BJ (cell line): ENCODE measurements at regions not wholly inside any gene's neighbourhood (a gene's known extent, or its start where the extent isn't known, plus 50 kb on each side); places are given as distances from the start of the nearest gene placed in this dataset.

Source experiments
- CTCF ChIA-PET: fragments of 350-600 bp; formaldehyde crosslinking; extraction: SDS; loops from one replicate; lab custom pipeline; 2021; ENCODE audit warnings: antibody characterized with exemption, inconsistent platforms; lab: Yijun Ruan, JAX
- POLR2A ChIA-PET: fragments of 300-600 bp; sonication (Branson Sonifier 250); formaldehyde crosslinking; extraction: SDS; loops from one replicate; lab custom pipeline; 2021; ENCODE audit warnings: antibody characterized with exemption; lab: Charles Lee
- DNase-seq: peaks from one replicate; pipeline ENCODE4 v3.0.0-alpha.2; 2011; ENCODE audit warnings: low read depth
- H3K27me3 ChIP-seq: 2 replicates; pipeline ENCODE4 v1.6.0; 2011; ENCODE audit warnings: low read length; ENCODE audit not compliant: control insufficient read depth, insufficient read depth
- H3K36me3 ChIP-seq: 2 replicates; pipeline ENCODE4 v1.5.1; 2011; ENCODE audit warnings: low read length; ENCODE audit not compliant: control insufficient read depth, insufficient read depth
- H3K4me3 ChIP-seq: 2 replicates; pipeline ENCODE4 v1.5.1; 2011; ENCODE audit warnings: low read depth, mild to moderate bottlenecking, control low read depth, low read length
- CTCF ChIP-seq: IDR thresholded peaks from 2 replicates; pipeline ENCODE4 v1.5.1; 2011; ENCODE audit warnings: low read depth, mild to moderate bottlenecking, control low read depth, inconsistent platforms, low read length, moderate library complexity; ENCODE audit not compliant: insufficient read depth

DNA sequence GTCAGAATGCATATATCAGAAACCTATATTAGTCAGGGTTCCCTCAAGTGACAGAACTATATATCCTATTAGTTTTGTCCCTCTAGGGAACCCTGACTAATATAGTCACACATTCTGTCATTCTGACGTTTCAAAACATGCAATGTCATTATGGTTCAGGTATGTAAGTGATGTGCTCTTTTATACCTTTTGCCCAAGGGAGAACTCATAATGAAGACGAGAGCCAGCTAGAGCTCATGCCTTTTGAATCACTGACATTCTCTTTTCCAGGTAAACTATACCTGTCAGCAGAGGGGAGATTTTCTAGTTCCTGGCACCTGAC, 576.7 kb downstream of the LRRC70 start:
- TF ChIP-seq CTCF: no peak
- no peaks in the 10 kb centered on the region for H3K36me3 ChIP-seq
- CTCF ChIA-PET: no interaction called here
- no peaks in the 10 kb centered on the region for H3K27me3 ChIP-seq
- no peak for DNase-seq
- POLR2A ChIA-PET: no interaction called here
- H3K4me3 ChIP-seq: no peak overlapping the region

DNA sequence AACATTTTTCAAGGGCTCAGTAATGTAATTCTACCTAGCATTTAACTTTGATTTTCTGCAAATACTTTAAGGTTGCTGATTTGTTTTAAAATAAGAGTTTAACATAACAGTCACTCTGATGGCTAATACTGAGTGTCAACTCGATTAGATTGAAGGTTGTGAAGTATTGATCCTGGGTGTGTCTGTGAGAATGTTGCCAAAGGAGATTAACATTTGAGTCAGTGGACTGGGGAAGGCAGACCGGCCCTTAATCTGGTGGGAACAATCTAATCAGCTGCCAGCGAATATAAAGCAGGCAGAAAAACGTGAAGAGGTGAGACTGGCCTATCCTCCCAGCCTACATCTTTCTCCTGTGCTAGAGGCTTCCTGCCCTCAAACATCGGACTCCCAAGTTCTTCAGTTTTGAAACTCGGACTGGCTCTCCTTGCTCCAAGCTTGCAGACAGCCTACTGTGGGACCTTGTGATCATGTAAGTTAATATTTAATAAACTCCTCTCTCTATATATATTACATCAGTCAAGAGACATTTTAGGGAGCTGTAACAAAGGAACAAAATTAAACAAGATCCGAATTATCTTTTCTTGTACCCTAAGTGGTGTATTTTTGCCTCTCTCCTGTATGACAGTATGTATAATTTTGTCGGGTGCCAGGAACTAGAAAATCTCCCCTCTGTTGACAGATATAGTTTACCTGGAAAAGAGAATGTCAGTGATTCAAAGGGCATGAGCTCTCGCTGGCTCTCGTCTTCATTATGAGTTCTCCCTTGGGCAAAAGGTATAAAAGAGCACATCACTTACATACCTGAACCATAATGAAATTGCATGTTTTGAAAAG, 576.1 kb downstream of the LRRC70 start:
- no peak for TF ChIP-seq CTCF
- no peak for DNase-seq
- Histone ChIP-seq H3K36me3 (no peaks in the 10 kb centered on the region), H3K4me3 (no peak overlapping the region), H3K27me3 (no peaks in the 10 kb centered on the region)
- ChIA-PET POLR2A (no interaction called here), CTCF (interaction anchor here (0.7 kb wide), 1 partner anchor 931 kb away, joined by 3 read pairs; no protein-coding TSS in a partner anchor)

GRCh38 chr5:63152871-63153270, 574.3 kb downstream of the LRRC70 start:
- Histone ChIP-seq H3K4me3 (no peak overlapping the region), H3K27me3 (no peaks in the 10 kb centered on the region), H3K36me3 (no peaks in the 10 kb centered on the region)
- no peak for TF ChIP-seq CTCF
- ChIA-PET POLR2A (no interaction called here), CTCF (no interaction called here)
- DNase-seq: no peak

DNA sequence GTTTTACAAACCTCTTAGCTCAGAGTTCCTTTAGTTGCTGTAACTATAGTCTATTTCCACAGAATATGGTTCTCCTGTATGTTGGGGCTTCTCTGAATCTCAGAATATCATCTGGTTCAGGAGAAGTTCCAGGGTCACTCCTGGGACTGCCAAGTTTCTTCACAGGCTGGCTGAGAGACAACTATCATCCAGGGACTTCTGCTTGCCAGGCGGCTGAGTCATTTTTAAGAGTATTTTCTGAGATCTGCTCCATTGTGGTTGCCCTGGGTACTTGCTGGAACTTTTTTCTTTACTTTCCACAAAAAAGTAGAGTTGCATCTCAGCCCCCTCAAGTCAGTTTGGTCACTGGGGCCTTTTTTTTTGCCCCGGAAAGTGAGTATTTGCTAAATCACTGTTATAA, 566.5 kb downstream of the LRRC70 start:
- no peak for TF ChIP-seq CTCF
- Histone ChIP-seq H3K36me3 (no peaks in the 10 kb centered on the region), H3K4me3 (no peak overlapping the region), H3K27me3 (no peaks in the 10 kb centered on the region)
- DNase-seq: no peak
- POLR2A ChIA-PET: no interaction called here
- CTCF ChIA-PET: no interaction called here

DNA sequence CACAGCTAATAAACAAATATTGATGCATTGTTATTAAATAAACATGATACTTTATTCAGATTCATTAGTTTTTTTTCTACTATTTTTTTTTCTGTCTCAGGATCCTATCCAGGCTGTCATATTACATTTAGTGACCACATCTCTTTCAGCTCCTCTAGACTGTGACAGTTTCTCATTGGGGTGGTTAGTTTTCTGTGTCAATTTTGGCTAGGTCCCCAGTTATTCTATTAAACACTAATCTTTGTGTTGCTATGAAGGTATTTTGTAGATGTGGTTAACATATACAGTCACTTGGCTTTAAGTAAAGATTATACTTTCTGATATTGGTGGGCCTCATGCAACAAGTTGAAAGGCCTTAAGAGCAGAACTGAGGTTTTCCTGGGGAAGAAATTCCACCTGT, 563.0 kb downstream of the LRRC70 start:
- no peaks in the 10 kb centered on the region for H3K27me3 ChIP-seq
- CTCF ChIA-PET: no interaction called here
- POLR2A ChIA-PET: no interaction called here
- TF ChIP-seq CTCF: no peak
- no peak for DNase-seq
- H3K36me3 ChIP-seq: no peaks in the 10 kb centered on the region
- no peak overlapping the region for H3K4me3 ChIP-seq
